ENCODE measurements at regions not wholly inside any gene's neighbourhood (a gene's known extent, or its start where the extent isn't known, plus 50 kb on each side); places are given as distances from the start of the nearest gene placed in this dataset.

GRCh38 chr2:61707984-61708852 is 145.6 kb downstream of the FAM161A start:
- no peak overlapping the region for H3K23ac ChIP-seq (ENCODE audit: insufficient read length)
- no peak overlapping the region for H2BK20ac ChIP-seq (ENCODE audit: low read length)
- H3K4ac ChIP-seq (replicated peaks; ENCODE audit: insufficient read length, low read depth, low read length): no peak overlapping the region
- no peaks in the 10 kb centered on the region for H3K4me1 ChIP-seq (replicated peaks in 1 of 4; ENCODE audit: control insufficient read depth in 3 of 4, insufficient read depth in 4 of 4, low read length in 3 of 4)
- ChIA-PET POLR2A (ENCODE audit: partially characterized antibody) (no interaction called here), CTCF (ENCODE audit: partially characterized antibody) (no interaction called here)
- no peak overlapping the region for H2BK15ac ChIP-seq (ENCODE audit: low read length)
- no peaks in the 10 kb centered on the region; a peak in 1 of 4 replicates for H3K9me3 ChIP-seq (ENCODE audit: insufficient read depth in 2 of 2, low read depth in 1 of 2, low read length in 1 of 2)
- H2AFZ ChIP-seq (ENCODE audit: low read length): no peak overlapping the region
- H3K56ac ChIP-seq (replicated peaks; ENCODE audit: insufficient read length, low read depth, low read length): no peak overlapping the region
- H4K8ac ChIP-seq (ENCODE audit: extremely low read depth, insufficient read depth, low read length): no peak overlapping the region
- no peak overlapping the region for H3K18ac ChIP-seq (ENCODE audit: extremely low read depth, low read length)
- no peaks in the 10 kb centered on the region for H3K23me2 ChIP-seq (ENCODE audit: low read depth, low read length)
- peak in 1 of 2 experiments; percentile 32 for DNase-seq (ENCODE audit: low read depth in 1 of 2, low spot score in 2 of 2)
- no peak overlapping the region for H2AK5ac ChIP-seq (ENCODE audit: low read depth, low read length)
- H3K27ac ChIP-seq (ENCODE audit: low read depth, low read length): no peak overlapping the region
- H4K91ac ChIP-seq (replicated peaks; ENCODE audit: insufficient read length, low read length): no peak overlapping the region
- no peak overlapping the region for H3K9ac ChIP-seq (replicated peaks in 1 of 4; ENCODE audit: extremely low read depth in 1 of 4, low read depth in 3 of 4, low read length in 3 of 4)
- H3K79me2 ChIP-seq (ENCODE audit: control insufficient read depth in 1 of 2, insufficient read depth in 2 of 2, low read length in 2 of 2): no peaks in the 10 kb centered on the region
- H2BK120ac ChIP-seq (replicated peaks; ENCODE audit: low read depth, low read length): no peak overlapping the region
- no peak overlapping the region for H3K14ac ChIP-seq (ENCODE audit: insufficient read length)
- no peak overlapping the region for H2BK12ac ChIP-seq (ENCODE audit: low read depth, low read length)
- WGBS, 2 experiments (ENCODE audit: extremely low coverage in 1 of 2, insufficient coverage in 1 of 2, insufficient read length in 1 of 2, insufficient replicate concordance in 2 of 2, low coverage in 1 of 2, low lambda C conversion rate in 2 of 2, missing lambda C conversion rate in 1 of 2): 87% methylated on average over 12 of the region's 12 CpGs; no CpG with 5 or more reads in 1 of the 2 experiments
- no peak overlapping the region for H3K4me3 ChIP-seq (ENCODE audit: extremely low read depth in 1 of 4, insufficient read depth in 2 of 4, low read depth in 3 of 4, low read length in 4 of 4)
- TF ChIP-seq CHD1 (IDR thresholded peaks at IDR 0.05; ENCODE audit: low read depth, low read length) (no peak), TAF1 (IDR thresholded peaks at IDR 0.05; ENCODE audit: low read depth, low read length) (no peak)
- H3K79me1 ChIP-seq (ENCODE audit: low read depth, low read length): no peaks in the 10 kb centered on the region
- FAIRE-seq: no peak
- no peak overlapping the region for H4K5ac ChIP-seq (ENCODE audit: insufficient read length, low read depth, low read length)
- no peaks in the 10 kb centered on the region for H4K20me1 ChIP-seq (replicated peaks in 1 of 2; ENCODE audit: control insufficient read depth in 1 of 2, insufficient read depth in 2 of 2, low read length in 2 of 2)
- no peak overlapping the region for H3K4me2 ChIP-seq (ENCODE audit: insufficient read depth in 1 of 2, low read depth in 2 of 2, low read length in 2 of 2)
- no peak overlapping the region for H2BK5ac ChIP-seq (ENCODE audit: low read depth, low read length)
- no peaks in the 10 kb centered on the region for H3K36me3 ChIP-seq (ENCODE audit: control insufficient read depth in 2 of 4, insufficient read depth in 4 of 4, low read length in 3 of 4)
- H3K27me3 ChIP-seq (replicated peaks in 1 of 4; ENCODE audit: control insufficient read depth in 3 of 4, extremely low read depth in 1 of 4, insufficient read depth in 3 of 4, low read length in 3 of 4): no peaks in the 10 kb centered on the region; a peak in 1 of 7 replicates

All from H1 (cell line).